ENCODE measurements at regions not wholly inside any gene's neighbourhood (a gene's known extent, or its start where the extent isn't known, plus 50 kb on each side); places are given as distances from the start of the nearest gene placed in this dataset.
A peak's percentile ranks its signal among the peaks of the same experiment; 100 is the strongest.
"Not testable (repeated sequence)": the region's sequence is repeated elsewhere in the genome, so short reads cannot be mapped to it uniquely, and the experiment has no call there.

- TF ChIP-seq CTCF (conservative IDR thresholded peaks at IDR 0.05) = no peak
- H3K27ac ChIP-seq = no peak overlapping the region
These were observed 303.9 kb downstream of the SEC16B start for GRCh38 chr1:177665935-177666334.

GRCh38 chr1:177664742-177665141 is 305.1 kb downstream of the SEC16B start:
- not testable (repeated sequence) for H3K27ac ChIP-seq

- H3K27ac ChIP-seq = no peak overlapping the region
- TF ChIP-seq CTCF (conservative IDR thresholded peaks at IDR 0.05) = no peak
These were observed 309.7 kb downstream of the SEC16B start for GRCh38 chr1:177660188-177660587.

- no peak overlapping the region for H3K27ac ChIP-seq
- no peak for TF ChIP-seq CTCF (conservative IDR thresholded peaks at IDR 0.05)
These were observed 310.6 kb downstream of the SEC16B start for GRCh38 chr1:177659281-177659680.

- TF ChIP-seq CTCF (conservative IDR thresholded peaks at IDR 0.05) = no peak
- no peak overlapping the region for H3K27ac ChIP-seq
These were observed 313.3 kb downstream of the SEC16B start for GRCh38 chr1:177656598-177656997.

- peak overlapping the region; percentile 78 for H3K27ac ChIP-seq
- no peak for TF ChIP-seq CTCF (conservative IDR thresholded peaks at IDR 0.05)
These were observed 318.9 kb downstream of the SEC16B start for GRCh38 chr1:177650947-177651346.

- TF ChIP-seq CTCF (conservative IDR thresholded peaks at IDR 0.05) = no peak
- H3K27ac ChIP-seq = peak overlapping the region; percentile 78; the same call in 1 of the 2 replicates
These were observed 321.1 kb downstream of the SEC16B start for GRCh38 chr1:177648731-177649265.

GRCh38 chr1:177648138-177648537 is 321.7 kb downstream of the SEC16B start:
- H3K27ac ChIP-seq = peak overlapping the region; percentile 78
- TF ChIP-seq CTCF (conservative IDR thresholded peaks at IDR 0.05) = no peak
